Endodermal cell (in vitro differentiated cells): ENCODE measurements at regions not wholly inside any gene's neighbourhood (a gene's known extent, or its start where the extent isn't known, plus 50 kb on each side); places are given as distances from the start of the nearest gene placed in this dataset.

ENCODE experiments used
- DNase-seq: peaks from one replicate; pipeline ENCODE4 v3.0.0-alpha.2; 2017
- H3K27ac ChIP-seq: 2 replicates; pipeline ENCODE4 v1.5.1; 2013; ENCODE audit warnings: mild to moderate bottlenecking, low read depth, low read length, moderate library complexity
- H3K27me3 ChIP-seq: 2 replicates; pipeline ENCODE4 v1.6.1; 2013; ENCODE audit warnings: mild to moderate bottlenecking, low read length, moderate library complexity; ENCODE audit not compliant: insufficient read depth, control insufficient read depth, poor library complexity, severe bottlenecking
- H3K36me3 ChIP-seq: 2 replicates; pipeline ENCODE4 v1.7.0; 2013; ENCODE audit warnings: mild to moderate bottlenecking, low read length, moderate library complexity; ENCODE audit not compliant: control insufficient read depth, insufficient read depth
- H3K4me1 ChIP-seq: one replicate; pipeline ENCODE4 v1.7.0; 2013; ENCODE audit warnings: low read length; ENCODE audit not compliant: control insufficient read depth, insufficient read depth
- H3K4me3 ChIP-seq: 2 replicates; pipeline ENCODE4 v1.5.1; 2013; ENCODE audit warnings: mild to moderate bottlenecking, low read length, moderate library complexity
- H3K9ac ChIP-seq: 2 replicates; pipeline ENCODE4 v1.6.1; 2013; ENCODE audit warnings: mild to moderate bottlenecking, low read length, moderate library complexity; ENCODE audit not compliant: poor library complexity, severe bottlenecking; ENCODE audit errors: extremely low read depth
- H3K9me3 ChIP-seq: 2 replicates; pipeline ENCODE4 v1.6.1; 2013; ENCODE audit warnings: mild to moderate bottlenecking, low read length, moderate library complexity; ENCODE audit not compliant: control insufficient read depth
- H3K27ac Mint-ChIP-seq: 2 replicates; pipeline ENCODE4 v1.8.0; 2020; ENCODE audit warnings: mixed read lengths
- H3K27me3 Mint-ChIP-seq: 2 replicates; pipeline ENCODE4 v1.8.0; 2021; ENCODE audit warnings: mild to moderate bottlenecking, mixed read lengths; ENCODE audit not compliant: insufficient read depth
- H3K36me3 Mint-ChIP-seq: 2 replicates; pipeline ENCODE4 v1.8.0; 2020; ENCODE audit warnings: low read depth, mixed read lengths
- H3K4me1 Mint-ChIP-seq: 2 replicates; pipeline ENCODE4 v1.8.0; 2020; ENCODE audit warnings: mixed read lengths
- H3K4me3 Mint-ChIP-seq: 2 replicates; pipeline ENCODE4 v1.8.0; 2020; ENCODE audit warnings: mild to moderate bottlenecking, moderate library complexity, mixed read lengths
- H3K9me3 Mint-ChIP-seq: 2 replicates; pipeline ENCODE4 v1.8.0; 2020; ENCODE audit warnings: mild to moderate bottlenecking, mixed read lengths
- WGBS, 2 experiments: methylation state at CpG; one replicate each; pipeline versions ENCODE4 v1.1.5 to v1.1.7; 2013; ENCODE audit warnings: missing lambda C conversion rate in 2 of 2, mixed read lengths in 1 of 2; ENCODE audit not compliant: insufficient coverage in 1 of 2, insufficient read length in 1 of 2; 5-methylcytosine and 5-hydroxymethylcytosine counted together
- TF ChIP-seq, protein P1 (sequence below): fragments of 200-600 bp; sonication (generic); conservative IDR thresholded peaks from 2 replicates; pipeline ENCODE4 v1.5.0; 2021; ENCODE audit warnings: antibody characterized with exemption, mild to moderate bottlenecking

DNA sequence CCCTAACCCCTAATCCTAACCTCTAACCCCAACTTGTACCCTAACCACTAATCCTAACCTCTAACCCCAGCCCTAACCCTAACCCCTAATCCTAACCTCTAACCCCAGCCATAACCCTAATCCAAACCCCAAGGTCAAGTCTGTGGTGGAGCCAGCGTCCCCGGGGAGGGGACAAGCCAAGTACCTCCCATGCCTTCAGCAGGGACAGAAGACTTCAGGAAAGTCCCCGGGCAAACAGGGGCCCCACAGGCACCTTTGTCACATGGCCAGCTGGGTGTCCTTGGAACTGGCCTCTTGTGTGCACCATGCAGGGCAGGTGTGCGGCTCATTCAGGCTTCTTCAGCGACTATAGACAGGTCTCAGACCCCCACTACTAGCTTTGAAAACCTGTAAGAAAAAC is 555.8 kb downstream of the BRD1 start:
- no peak overlapping the region for H3K9ac ChIP-seq
- TF ChIP-seq, protein P1, sequence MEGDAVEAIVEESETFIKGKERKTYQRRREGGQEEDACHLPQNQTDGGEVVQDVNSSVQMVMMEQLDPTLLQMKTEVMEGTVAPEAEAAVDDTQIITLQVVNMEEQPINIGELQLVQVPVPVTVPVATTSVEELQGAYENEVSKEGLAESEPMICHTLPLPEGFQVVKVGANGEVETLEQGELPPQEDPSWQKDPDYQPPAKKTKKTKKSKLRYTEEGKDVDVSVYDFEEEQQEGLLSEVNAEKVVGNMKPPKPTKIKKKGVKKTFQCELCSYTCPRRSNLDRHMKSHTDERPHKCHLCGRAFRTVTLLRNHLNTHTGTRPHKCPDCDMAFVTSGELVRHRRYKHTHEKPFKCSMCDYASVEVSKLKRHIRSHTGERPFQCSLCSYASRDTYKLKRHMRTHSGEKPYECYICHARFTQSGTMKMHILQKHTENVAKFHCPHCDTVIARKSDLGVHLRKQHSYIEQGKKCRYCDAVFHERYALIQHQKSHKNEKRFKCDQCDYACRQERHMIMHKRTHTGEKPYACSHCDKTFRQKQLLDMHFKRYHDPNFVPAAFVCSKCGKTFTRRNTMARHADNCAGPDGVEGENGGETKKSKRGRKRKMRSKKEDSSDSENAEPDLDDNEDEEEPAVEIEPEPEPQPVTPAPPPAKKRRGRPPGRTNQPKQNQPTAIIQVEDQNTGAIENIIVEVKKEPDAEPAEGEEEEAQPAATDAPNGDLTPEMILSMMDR: no peak
- no peaks in the 10 kb centered on the region for H3K36me3 ChIP-seq

DNA sequence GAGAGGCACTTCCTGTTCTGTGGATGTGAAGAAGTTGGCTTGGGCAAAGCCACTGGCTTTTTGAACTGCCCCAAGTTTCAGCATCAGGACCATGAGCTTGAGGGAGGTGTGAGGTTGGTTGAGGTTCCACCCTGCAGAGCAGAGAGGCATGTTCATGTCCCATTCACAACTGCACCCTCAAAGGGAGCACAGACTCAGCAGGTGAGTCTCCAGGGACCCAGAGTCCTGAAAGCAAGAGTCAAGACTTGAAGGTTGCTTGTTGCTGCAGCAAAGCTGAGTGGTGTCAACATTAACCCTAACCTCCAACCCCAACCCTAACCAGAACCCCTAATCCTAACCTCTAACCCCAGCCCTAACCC is 556.3 kb downstream of the BRD1 start:
- no peak overlapping the region for H3K4me3 Mint-ChIP-seq
- no peaks in the 10 kb centered on the region for H3K4me1 ChIP-seq
- peaks cover 34% of the 10 kb centered on the region for H3K4me1 Mint-ChIP-seq
- H3K27me3 Mint-ChIP-seq: peaks cover 19% of the 10 kb centered on the region
- no peak overlapping the region for H3K9ac ChIP-seq
- H3K9me3 ChIP-seq: no peaks in the 10 kb centered on the region
- peaks cover 1% of the 10 kb centered on the region for H3K36me3 Mint-ChIP-seq
- no peak overlapping the region for H3K4me3 ChIP-seq
- H3K27ac Mint-ChIP-seq: no peak overlapping the region
- no peaks in the 10 kb centered on the region for H3K36me3 ChIP-seq
- peak; percentile 37 for DNase-seq
- no peaks in the 10 kb centered on the region for H3K27me3 ChIP-seq
- TF ChIP-seq, protein P1: no peak
- H3K27ac ChIP-seq: no peak overlapping the region
- no peaks in the 10 kb centered on the region for H3K9me3 Mint-ChIP-seq

More for the DNA sequence above, 555.8 kb downstream of the BRD1 start:
- Histone ChIP-seq H3K27ac (no peak overlapping the region), H3K4me1 (no peaks in the 10 kb centered on the region), H3K4me3 (no peak overlapping the region), H3K27me3 (no peaks in the 10 kb centered on the region), H3K9me3 (no peaks in the 10 kb centered on the region)
- Mint-ChIP-seq H3K27me3 (peaks cover 16% of the 10 kb centered on the region), H3K9me3 (no peaks in the 10 kb centered on the region), H3K4me1 (peaks cover 30% of the 10 kb centered on the region), H3K27ac (no peak overlapping the region), H3K36me3 (peaks cover 1% of the 10 kb centered on the region), H3K4me3 (no peak overlapping the region)
- peak; percentile 8 for DNase-seq
- WGBS, 2 experiments: 70 to 74% methylated on average over 4 to 5 of the region's 5 CpGs

GRCh38 chr22:49270595-49271368 is 556.9 kb downstream of the BRD1 start:
- Mint-ChIP-seq H3K27me3 (peaks cover 19% of the 10 kb centered on the region), H3K36me3 (peaks cover 1% of the 10 kb centered on the region), H3K4me1 (peaks cover 34% of the 10 kb centered on the region), H3K9me3 (no peaks in the 10 kb centered on the region), H3K27ac (no peak overlapping the region), H3K4me3 (no peak overlapping the region)
- 87 to 93% methylated on average over 11 to 17 of the region's 17 CpGs for WGBS, 2 experiments
- Histone ChIP-seq H3K27me3 (no peaks in the 10 kb centered on the region), H3K36me3 (no peaks in the 10 kb centered on the region), H3K9me3 (no peaks in the 10 kb centered on the region), H3K27ac (no peak overlapping the region), H3K9ac (no peak overlapping the region), H3K4me3 (no peak overlapping the region), H3K4me1 (no peaks in the 10 kb centered on the region)
- peak; percentile 47 for DNase-seq
- TF ChIP-seq, protein P1: no peak
